GM12878 (cell line): ENCODE measurements at regions not wholly inside any gene's neighbourhood (a gene's known extent, or its start where the extent isn't known, plus 50 kb on each side); places are given as distances from the start of the nearest gene placed in this dataset.

Source experiments
- EP300 ChIP-seq, 2 experiments: fragments of 150-350 bp in 1 of 2; IDR thresholded peaks; 2 replicates each; pipeline ENCODE4 v1.6.1; 2011 to 2012; ENCODE audit warnings: low read depth in 2 of 2, low read length in 2 of 2, borderline replicate concordance in 1 of 2, improper control_type of control experiment in 1 of 2, inconsistent platforms in 1 of 2; ENCODE audit not compliant: control insufficient read depth in 1 of 2
- FOXM1 ChIP-seq: IDR thresholded peaks from 2 replicates; pipeline ENCODE4 v1.6.1; 2012; ENCODE audit warnings: low read depth, mild to moderate bottlenecking, inconsistent platforms, low read length, moderate library complexity
- MLLT1 ChIP-seq: fragments of 450-650 bp; IDR thresholded peaks from 2 replicates; pipeline ENCODE4 v1.6.1; 2016; ENCODE audit warnings: mild to moderate bottlenecking

- no peak for TF ChIP-seq MLLT1
- TF ChIP-seq EP300 (IDR thresholded peaks at IDR 0.05; ENCODE audit: borderline replicate concordance in 1 of 2, control insufficient read depth in 1 of 2, low read depth in 2 of 2, low read length in 2 of 2): no peak
- TF ChIP-seq FOXM1: no peak
These were observed 74.7 kb upstream of the CNTN4 start for GRCh38 chr3:2023959-2024358.
